Suprapubic skin (tissue), 4 donors: ENCODE measurements at regions not wholly inside any gene's neighbourhood (a gene's known extent, or its start where the extent isn't known, plus 50 kb on each side); places are given as distances from the start of the nearest gene placed in this dataset.

Experiments used
- DNase-seq, 2 donors: peaks; one replicate each; pipeline ENCODE4 v3.0.0-alpha.2; 2019; ENCODE audit warnings: low spot score in 2 of 2
- H3K27ac ChIP-seq: fragments of 200-600 bp; sonication (generic); one replicate; pipeline ENCODE4 v1.5.1; 2019
- H3K27me3 ChIP-seq: fragments of 200-600 bp; sonication (generic); one replicate; pipeline ENCODE4 v1.5.1; 2019
- H3K36me3 ChIP-seq: fragments of 200-600 bp; sonication (generic); one replicate; pipeline ENCODE4 v1.5.1; 2019
- H3K4me1 ChIP-seq: fragments of 200-600 bp; sonication (generic); one replicate; pipeline ENCODE4 v1.5.1; 2019
- H3K4me3 ChIP-seq: fragments of 200-600 bp; sonication (generic); one replicate; pipeline ENCODE4 v1.5.1; 2019; ENCODE audit warnings: mild to moderate bottlenecking
- H3K9me3 ChIP-seq: fragments of 200-600 bp; sonication (generic); one replicate; pipeline ENCODE4 v1.5.1; 2019
- CTCF ChIP-seq, 2 donors: fragments of 200-600 bp in 1 of 2; fragments of 450-650 bp in 1 of 2; sonication (generic) in 1 of 2; IDR thresholded peaks; one replicate each; pipeline ENCODE4 v1.5.1; 2016 to 2019; ENCODE audit warnings: antibody characterized with exemption in 2 of 2, mild to moderate bottlenecking in 1 of 2, moderate library complexity in 1 of 2
- EP300 ChIP-seq: sonication (generic); formaldehyde crosslinking; IDR thresholded peaks from one replicate; pipeline ENCODE4 v1.6.1; 2017; ENCODE audit warnings: antibody characterized with exemption
- POLR2A ChIP-seq, 2 donors: fragments of 450-650 bp; IDR thresholded peaks; one replicate each; pipeline ENCODE4 v1.6.1; 2017; ENCODE audit warnings: antibody characterized with exemption in 2 of 2, mild to moderate bottlenecking in 2 of 2, moderate library complexity in 2 of 2
- POLR2AphosphoS5 ChIP-seq, 3 donors: sonication (generic); formaldehyde crosslinking; IDR thresholded peaks; one replicate each; pipeline ENCODE4 v1.6.1; 2017; ENCODE audit warnings: antibody characterized with exemption in 3 of 3
- WGBS: methylation state at CpG from one replicate; pipeline ENCODE4 v1.1.5; 2018; 5-methylcytosine and 5-hydroxymethylcytosine counted together

DNA sequence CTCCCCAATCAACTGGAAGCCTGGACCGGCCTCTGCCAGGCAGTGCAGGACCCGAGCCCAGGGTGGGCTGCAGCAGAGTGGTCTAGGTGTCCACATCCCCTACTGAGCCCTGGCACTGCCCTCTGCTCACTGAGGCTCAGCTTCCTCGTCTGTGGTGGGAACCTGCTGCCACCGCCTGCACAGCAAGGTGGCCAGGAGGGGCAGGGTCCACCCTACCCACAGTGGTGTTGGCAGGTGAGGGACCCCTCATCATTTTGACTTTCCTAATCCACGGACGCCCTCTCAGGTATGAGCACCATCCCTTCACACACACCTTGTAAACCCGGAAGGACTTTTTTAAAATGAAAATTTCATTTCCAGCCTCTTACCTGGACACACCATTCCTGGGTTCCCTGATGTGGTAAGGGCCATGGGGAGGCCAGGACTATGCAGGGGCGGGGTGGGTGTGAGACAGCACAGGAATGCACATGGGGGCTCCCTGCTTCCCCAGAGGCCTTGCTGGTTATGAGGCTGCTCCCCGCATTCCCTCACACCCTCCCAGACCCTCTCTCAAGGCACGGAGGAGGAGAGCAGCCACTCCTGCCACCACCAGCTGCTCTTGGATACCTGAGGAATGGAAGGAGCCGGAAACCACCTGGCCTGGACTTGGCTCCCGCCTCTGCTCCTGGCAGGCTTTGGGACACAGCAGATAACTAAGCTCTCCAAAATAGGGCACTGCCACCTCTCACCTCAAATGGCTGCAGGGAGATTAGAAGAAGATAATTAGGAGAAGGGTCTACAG, 185.9 kb upstream of the TPM1 start:
- Histone ChIP-seq H3K36me3 (no peaks in the 10 kb centered on the region), H3K27ac (no peak overlapping the region), H3K27me3 (no peaks in the 10 kb centered on the region), H3K4me1 (peaks cover 22% of the 10 kb centered on the region), H3K9me3 (no peaks in the 10 kb centered on the region), H3K4me3 (no peak overlapping the region)
- 85% methylated on average over 8 of the region's 12 CpGs for WGBS
- TF ChIP-seq CTCF (IDR thresholded peaks at IDR 0.05) (no peak), POLR2A (IDR thresholded peaks at IDR 0.05) (no peak), POLR2AphosphoS5 (IDR thresholded peaks at IDR 0.05) (no peak), EP300 (no peak)
- no peak for DNase-seq

- DNase-seq, result no peak
- Histone ChIP-seq H3K36me3 (no peaks in the 10 kb centered on the region), H3K27ac (no peak overlapping the region), H3K9me3 (no peaks in the 10 kb centered on the region), H3K4me3 (no peak overlapping the region), H3K4me1 (peaks cover 22% of the 10 kb centered on the region), H3K27me3 (no peaks in the 10 kb centered on the region)
- 68% methylated on average over 4 of the region's 5 CpGs for WGBS
- TF ChIP-seq POLR2A (IDR thresholded peaks at IDR 0.05) (no peak), POLR2AphosphoS5 (IDR thresholded peaks at IDR 0.05) (no peak), CTCF (IDR thresholded peaks at IDR 0.05) (no peak), EP300 (no peak)
These were observed 185.1 kb upstream of the TPM1 start for GRCh38 chr15:62857411-62857853.

GRCh38 chr15:62858343-62858742, 184.2 kb upstream of the TPM1 start:
- H3K9me3 ChIP-seq, result no peaks in the 10 kb centered on the region
- no peak for DNase-seq
- H3K27ac ChIP-seq, result no peak overlapping the region
- H3K4me3 ChIP-seq, result no peak overlapping the region
- WGBS, result 61% methylated on average over 2 of the region's 2 CpGs
- TF ChIP-seq EP300, result no peak
- no peak for TF ChIP-seq POLR2A (IDR thresholded peaks at IDR 0.05)
- no peak for TF ChIP-seq POLR2AphosphoS5 (IDR thresholded peaks at IDR 0.05)
- no peak for TF ChIP-seq CTCF (IDR thresholded peaks at IDR 0.05)
- no peaks in the 10 kb centered on the region for H3K27me3 ChIP-seq
- H3K36me3 ChIP-seq, result no peaks in the 10 kb centered on the region
- peaks cover 15% of the 10 kb centered on the region for H3K4me1 ChIP-seq

DNA sequence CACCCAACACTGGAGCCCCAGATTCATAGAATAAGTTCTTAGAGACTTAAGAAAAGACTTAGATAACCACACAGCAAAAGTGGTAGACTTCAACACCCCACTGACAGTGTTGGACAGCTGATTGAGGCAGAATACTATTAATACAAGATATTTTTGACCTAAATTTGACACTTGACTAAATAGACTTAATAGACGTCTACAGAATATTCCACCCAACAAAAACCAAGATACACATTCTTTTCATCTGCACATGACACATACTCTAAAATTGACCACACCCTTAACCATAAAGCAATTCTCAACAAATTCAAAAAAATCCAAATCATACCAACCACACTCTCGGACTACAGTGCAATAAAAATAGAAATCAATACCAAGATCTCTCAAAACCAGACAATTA, 179.8 kb upstream of the TPM1 start:
- no peak overlapping the region for H3K4me3 ChIP-seq
- DNase-seq, result no peak
- WGBS, result 89% methylated on average over 2 of the region's 2 CpGs
- no peak overlapping the region for H3K27ac ChIP-seq
- H3K27me3 ChIP-seq, result no peaks in the 10 kb centered on the region
- H3K4me1 ChIP-seq, result no peaks in the 10 kb centered on the region
- no peaks in the 10 kb centered on the region for H3K9me3 ChIP-seq
- TF ChIP-seq POLR2AphosphoS5 (IDR thresholded peaks at IDR 0.05), result no peak
- no peak for TF ChIP-seq POLR2A (IDR thresholded peaks at IDR 0.05)
- TF ChIP-seq CTCF (IDR thresholded peaks at IDR 0.05), result no peak
- no peak for TF ChIP-seq EP300
- H3K36me3 ChIP-seq, result no peaks in the 10 kb centered on the region

- no peak for TF ChIP-seq POLR2A (IDR thresholded peaks at IDR 0.05)
- TF ChIP-seq CTCF (IDR thresholded peaks at IDR 0.05), result no peak
- no peak for TF ChIP-seq EP300
- TF ChIP-seq POLR2AphosphoS5 (IDR thresholded peaks at IDR 0.05), result no peak
- H3K27ac ChIP-seq, result no peak overlapping the region
- 94% methylated on average over 6 of the region's 6 CpGs for WGBS
These were observed 176.2 kb upstream of the TPM1 start for GRCh38 chr15:62866366-62866765.

More at GRCh38 chr15:62866366-62866765, 176.2 kb upstream of the TPM1 start:
- H3K4me3 ChIP-seq, result no peak overlapping the region
- H3K4me1 ChIP-seq, result no peaks in the 10 kb centered on the region
- no peaks in the 10 kb centered on the region for H3K36me3 ChIP-seq
- no peaks in the 10 kb centered on the region for H3K27me3 ChIP-seq
- H3K9me3 ChIP-seq, result no peaks in the 10 kb centered on the region
- no peak for DNase-seq
